ENCODE measurements at regions not wholly inside any gene's neighbourhood (a gene's known extent, or its start where the extent isn't known, plus 50 kb on each side); places are given as distances from the start of the nearest gene placed in this dataset.

DNA sequence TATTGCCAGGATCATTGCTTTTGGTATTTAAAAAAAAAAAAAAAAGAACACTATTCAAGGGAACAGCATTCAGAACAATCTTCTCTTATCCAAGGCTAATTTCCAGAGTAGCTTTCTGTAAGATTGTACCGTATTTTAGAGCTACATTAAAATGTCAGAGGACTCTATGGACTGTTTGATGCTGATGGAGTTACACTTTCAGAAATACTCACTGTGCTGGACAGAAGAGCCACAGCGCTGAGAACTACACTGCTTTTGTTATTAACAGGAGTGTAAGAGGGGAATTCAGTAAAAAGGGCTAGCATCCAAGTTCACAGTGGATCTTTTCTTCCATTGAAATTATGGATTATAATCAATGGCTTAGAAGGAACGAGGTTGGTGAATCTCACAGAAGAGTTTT is 247.7 kb downstream of the AHR start:
- TF ChIP-seq, protein P1, sequence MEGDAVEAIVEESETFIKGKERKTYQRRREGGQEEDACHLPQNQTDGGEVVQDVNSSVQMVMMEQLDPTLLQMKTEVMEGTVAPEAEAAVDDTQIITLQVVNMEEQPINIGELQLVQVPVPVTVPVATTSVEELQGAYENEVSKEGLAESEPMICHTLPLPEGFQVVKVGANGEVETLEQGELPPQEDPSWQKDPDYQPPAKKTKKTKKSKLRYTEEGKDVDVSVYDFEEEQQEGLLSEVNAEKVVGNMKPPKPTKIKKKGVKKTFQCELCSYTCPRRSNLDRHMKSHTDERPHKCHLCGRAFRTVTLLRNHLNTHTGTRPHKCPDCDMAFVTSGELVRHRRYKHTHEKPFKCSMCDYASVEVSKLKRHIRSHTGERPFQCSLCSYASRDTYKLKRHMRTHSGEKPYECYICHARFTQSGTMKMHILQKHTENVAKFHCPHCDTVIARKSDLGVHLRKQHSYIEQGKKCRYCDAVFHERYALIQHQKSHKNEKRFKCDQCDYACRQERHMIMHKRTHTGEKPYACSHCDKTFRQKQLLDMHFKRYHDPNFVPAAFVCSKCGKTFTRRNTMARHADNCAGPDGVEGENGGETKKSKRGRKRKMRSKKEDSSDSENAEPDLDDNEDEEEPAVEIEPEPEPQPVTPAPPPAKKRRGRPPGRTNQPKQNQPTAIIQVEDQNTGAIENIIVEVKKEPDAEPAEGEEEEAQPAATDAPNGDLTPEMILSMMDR (IDR thresholded peaks at IDR 0.05), result no peak
- no peak for TF ChIP-seq POLR2A (IDR thresholded peaks at IDR 0.05)
